HG03159 (cell line): ENCODE measurements at regions not wholly inside any gene's neighbourhood (a gene's known extent, or its start where the extent isn't known, plus 50 kb on each side); places are given as distances from the start of the nearest gene placed in this dataset.
"Not testable (repeated sequence)": the region's sequence is repeated elsewhere in the genome, so short reads cannot be mapped to it uniquely, and the experiment has no call there.

Experiments
- ATAC-seq: cut with Tn5 transposase; IDR thresholded peaks from one replicate; pipeline ENCODE4 v1.9.1; 2021; ENCODE audit warnings: mild to moderate bottlenecking, moderate library complexity; ENCODE audit not compliant: unreplicated experiment

DNA sequence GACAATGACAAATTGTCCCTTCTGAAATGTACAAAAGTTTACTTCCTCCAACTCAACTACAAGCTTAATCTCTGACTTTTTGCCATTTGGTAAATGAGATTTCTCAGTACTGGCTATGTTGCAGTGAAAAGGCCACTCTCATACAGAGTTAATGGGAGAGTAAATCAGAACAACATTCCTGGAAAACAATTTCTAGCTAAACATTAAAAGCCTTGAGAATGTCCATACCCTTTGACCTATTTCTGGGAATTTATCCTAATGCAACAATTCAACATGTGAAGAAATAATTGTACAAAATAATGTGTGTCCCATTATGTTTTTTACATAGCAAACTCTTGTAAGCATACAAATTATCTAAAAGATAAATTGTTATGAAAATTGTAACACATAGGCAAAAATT, 56.3 kb upstream of the SPEF2 start:
- ATAC-seq, result no peak

DNA sequence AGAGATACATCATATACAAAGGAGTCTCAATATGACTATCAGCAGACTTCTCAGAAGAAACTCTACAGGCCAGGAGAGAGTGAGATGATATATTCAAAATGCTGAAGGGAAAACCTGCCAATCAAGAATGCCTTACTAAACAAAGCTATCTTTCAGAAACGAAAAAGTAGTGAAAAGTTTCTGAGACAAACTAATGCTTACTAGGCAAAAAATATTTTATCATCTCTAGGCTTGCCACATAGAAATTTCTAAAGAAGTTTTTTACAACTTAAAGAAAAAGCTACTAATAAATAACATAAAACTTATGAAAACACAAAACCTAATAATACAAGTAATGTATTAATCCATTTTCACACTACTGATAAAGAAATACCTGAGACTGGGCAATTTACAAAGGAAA, 59.9 kb upstream of the SPEF2 start:
- no peak for ATAC-seq

DNA sequence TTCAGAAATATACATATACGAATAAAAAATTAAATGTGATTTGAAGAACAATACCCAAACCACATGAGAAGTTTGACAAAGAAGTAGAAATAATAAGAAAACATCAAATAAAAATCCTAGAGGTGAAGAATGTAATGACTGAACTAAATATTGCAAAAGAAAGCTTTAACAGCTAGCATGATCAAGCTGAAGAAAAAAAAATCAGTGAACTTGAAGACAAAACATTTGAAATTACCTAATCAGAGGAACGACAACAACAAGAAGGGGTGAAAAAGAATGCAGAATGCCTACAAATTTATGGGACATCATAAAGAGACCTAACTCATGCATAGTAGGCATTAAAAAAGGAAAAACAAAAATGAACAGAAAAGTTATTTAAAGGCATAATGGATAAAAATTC, 60.5 kb upstream of the SPEF2 start:
- no peak for ATAC-seq

DNA sequence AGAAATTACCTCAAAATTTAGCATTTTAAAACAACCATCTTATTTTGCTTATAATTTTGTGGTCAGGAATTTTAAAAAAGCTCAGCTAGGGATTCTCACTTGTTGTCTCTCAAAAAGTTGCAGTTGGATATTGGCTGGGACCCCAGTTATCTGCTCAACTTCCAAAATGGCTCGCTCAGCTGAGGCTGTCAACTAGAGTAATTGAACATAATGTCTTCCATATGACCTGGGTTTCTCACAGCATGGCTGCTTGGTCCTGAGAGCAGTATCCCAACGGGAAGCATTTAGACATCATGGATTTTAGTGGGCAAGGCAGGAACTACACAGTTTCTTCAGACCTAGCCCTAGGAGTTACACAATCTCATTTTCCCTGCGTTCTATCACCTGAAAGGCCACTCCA, 63.6 kb upstream of the SPEF2 start:
- ATAC-seq, result no peak

DNA sequence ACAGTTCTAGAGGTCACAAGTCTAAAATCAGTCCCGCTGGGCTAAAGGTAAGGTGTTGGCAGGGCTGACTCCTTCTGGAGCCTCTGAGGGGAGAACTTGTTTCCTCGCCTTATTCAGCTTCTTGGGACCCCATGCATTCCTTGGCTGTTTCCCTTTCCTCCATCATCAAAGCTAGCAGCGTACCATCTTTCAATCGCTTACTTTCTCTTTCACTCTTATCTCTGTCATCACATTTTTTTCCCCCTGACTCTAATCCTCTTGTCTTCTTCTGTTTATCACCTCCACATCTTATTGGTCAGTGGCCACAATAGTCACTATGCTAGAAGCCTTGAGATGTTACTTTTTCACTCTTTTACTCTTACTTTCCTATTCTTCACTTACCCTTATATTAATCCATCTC, 72.5 kb upstream of the SPEF2 start:
- no peak for ATAC-seq

DNA sequence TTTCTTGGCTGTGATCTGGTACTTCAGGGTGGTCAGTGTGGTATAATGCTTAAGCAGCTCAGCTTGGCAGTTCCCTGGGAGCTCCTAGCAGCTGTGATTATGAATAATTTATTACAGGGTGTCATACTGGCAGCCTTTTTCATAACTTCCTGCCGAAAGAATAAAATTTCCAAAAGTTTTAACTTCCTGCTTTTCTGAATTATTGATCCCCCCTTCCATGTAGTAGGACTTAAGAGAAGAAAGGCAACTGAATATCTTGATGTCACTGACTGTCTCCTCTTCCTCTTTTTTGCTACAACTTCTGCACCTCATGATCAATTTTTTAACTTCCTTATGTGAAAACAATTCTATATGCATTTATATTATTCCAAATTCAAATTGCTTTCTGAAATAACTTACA, 74.3 kb upstream of the SPEF2 start:
- no peak for ATAC-seq

DNA sequence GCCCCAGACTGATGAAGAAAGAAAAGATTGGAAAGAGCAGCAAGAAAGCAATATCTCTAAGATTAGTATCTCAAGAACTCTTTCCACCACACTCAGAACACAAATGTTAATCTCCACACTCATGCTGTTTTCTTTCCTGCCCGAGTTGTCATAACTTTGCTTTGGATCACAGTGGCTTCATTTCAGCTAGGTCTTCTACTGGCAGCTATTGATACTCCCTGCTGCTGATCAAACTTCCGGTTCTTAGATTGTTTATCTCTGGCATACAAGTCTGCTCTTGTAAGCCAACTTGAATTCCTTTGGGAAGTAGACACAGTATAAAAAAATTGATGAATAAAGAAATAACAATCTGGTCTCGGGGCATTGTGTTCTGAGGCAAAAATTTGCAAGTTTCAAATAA, 77.7 kb upstream of the SPEF2 start:
- no peak for ATAC-seq

DNA sequence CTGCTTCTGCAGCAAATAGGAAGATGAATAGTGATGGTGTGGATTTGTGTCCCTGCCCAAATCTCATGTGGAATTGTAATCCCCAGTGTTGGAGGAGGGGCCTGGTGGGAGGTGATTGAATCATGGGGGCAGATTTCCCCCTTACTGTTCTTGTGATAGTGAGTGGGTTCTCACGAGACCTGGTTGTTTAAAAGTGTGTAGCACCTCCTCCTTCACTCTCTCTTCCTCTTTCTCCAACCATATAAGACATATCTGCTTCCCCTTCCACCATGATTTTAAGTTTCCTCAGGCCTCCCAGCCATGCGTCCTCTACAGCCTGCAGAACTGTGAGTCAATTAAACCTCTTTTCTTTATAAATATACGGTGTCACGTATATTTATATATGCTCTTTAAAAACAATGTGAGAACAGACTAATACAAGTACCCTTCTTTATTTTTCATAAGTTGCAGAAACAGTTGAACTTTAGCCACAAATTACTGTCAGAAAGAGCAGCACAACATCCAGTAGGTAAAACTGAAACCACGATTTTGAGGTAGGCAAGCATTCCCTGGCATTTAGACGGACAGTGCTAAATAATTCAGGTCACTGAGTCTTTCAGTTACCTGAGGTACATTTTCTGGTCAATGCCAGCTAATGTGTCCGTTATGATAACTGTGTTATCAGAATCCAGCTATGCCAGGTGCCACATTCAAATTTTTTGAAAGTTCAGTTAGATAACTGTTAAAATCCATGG, 79.3 kb upstream of the SPEF2 start:
- no peak for ATAC-seq

DNA sequence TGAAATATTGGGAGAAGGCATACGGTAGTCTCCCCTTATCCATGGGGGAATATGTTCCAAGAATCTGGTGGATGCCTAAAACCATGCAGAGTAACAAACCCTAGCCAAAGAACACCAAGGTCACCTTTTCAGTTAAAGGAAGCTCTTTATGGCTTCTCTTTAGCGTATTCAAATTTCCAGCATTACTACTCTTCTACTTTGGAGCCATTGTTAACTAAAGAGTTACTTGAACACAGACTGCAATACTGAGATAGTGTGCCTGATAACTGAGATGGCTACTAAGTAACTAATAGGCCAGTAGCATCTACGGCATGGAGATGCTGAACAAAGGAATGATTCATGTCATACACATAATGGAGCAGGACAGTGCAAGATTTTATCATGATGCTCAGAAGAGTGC, 84.5 kb upstream of the SPEF2 start:
- ATAC-seq, result no peak

DNA sequence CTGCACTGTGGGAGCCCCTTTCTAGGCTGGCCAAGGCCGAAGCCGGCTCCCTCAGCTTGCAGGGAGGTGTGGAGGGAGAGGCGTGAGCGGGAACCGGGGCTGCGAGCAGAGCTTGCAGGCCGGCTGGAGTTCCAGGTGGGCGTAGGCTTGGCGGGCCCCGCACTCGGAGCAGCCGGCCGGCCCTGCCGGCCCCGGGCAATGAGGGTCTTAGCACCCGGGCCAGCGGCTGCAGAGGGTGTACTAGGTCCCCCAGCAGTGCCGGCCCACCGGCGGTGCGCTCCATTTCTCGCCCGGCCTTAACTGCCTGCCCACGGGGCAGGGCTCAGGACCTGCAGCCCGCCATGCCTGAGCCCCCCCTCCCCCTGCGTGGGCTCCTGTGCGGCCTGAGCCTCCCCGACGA, 86.1 kb upstream of the SPEF2 start:
- not testable (repeated sequence) for ATAC-seq

DNA sequence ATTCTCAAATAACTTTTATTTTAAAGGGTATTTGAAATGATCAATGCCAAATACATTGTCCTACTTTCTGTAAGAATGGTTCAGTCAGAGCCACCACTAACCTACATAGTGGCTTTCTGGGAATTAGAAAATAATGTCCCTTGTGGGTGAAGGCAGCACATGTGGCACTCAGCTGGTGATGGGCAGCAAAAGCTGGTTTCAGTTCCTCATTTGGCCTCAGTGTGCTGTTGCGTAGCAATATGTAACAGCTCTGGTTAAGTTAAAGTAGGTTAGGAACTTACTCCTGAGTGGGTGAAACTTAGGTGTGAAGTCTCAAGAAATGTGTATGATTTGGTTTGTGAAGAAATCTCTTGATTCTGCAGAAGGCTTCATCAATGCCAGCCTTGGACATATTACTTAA, 99.6 kb upstream of the SPEF2 start:
- ATAC-seq, result peak; percentile 97

DNA sequence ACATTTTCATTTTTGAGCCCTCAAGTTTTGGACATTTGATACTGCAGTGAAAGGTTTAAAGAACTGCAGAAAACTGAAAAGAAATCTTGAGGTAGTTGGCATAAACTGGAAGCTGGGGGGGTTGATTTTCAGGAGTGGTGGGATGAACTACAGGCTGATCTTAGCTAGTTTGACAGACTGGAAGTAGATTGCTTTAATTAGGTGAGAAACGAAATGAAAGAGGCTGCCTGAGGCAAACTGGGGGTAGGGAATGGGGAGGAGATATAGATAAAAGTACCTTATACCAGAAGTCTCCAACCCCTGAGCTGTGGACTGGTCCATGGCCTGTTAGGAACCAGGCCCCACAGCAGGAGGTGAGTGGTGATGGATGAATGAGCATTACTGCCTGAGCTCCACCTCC, 101.4 kb upstream of the SPEF2 start:
- no peak for ATAC-seq

DNA sequence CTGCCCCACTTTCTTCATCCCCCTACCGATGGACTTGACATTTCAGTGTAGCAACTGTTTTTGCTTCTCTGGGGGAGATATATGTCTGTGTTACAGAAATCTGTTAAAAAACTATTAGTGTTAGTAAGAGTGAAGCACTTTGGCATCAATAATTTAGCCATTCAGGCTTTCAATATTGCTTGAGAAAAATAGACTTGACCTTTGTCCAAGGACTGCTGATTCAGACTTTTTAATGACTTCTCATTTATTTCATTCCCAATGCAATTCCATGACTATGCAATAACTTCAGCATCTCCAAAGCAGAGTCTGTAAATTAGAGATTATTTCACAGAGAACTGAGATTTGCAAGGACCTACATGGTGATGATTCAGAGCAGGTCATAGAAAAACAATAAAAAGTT, 104.1 kb upstream of the SPEF2 start:
- no peak for ATAC-seq

DNA sequence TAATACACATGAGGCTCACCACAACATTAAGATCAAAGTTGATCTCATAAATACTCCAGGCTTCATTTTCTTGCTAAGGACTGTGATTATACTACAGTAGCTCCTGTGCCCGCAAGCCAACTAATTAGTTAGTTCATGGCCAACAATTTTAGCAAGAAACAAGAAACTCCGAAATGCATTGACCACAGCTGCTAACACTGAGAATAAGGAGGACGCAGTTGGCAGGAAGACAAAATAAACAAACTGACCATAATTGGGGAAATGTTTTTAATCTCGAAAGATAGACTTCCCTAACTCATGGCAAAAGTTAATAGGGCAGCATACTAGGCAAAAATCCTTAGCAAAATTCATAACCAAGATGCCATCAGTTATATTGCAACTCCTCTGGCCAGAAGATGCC, 115.5 kb upstream of the SPEF2 start:
- no peak for ATAC-seq

DNA sequence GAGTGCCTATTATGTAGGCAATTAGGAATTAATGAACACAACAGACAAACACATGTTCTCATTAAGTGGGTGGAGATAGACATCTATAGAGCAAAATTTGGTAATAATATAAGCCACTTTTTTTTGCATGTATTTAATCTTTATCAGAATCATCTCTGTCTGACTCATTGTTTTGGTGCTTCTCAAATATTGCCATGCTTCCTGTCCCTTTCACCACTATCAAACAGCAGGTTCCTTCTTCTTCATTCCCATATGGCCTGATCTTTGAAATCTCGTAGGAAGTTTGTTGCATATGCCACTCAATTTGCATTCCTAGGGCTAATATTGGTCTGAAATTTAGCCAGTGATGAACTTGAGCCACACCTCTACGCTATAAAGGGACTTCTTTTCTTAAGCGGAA, 128.9 kb upstream of the SPEF2 start:
- no peak for ATAC-seq

DNA sequence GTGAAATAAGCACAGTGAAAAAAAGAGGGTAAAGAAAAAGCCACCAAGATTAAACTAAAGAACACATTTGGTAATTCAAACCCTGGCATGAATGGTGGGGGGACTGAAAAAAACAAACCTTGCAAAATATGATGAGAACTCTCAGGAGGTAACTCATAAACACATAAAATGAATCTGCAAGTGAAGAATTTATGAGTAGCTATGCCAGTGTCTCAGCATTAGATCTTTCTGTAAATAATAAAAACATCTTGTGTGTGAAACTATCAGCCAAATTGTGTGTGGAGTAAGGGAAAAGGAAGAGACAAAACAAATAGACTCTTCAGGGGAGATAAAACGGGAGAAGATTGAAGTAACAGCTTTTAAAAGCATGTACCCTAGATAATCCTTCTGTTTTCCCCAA, 129.6 kb upstream of the SPEF2 start:
- no peak for ATAC-seq

DNA sequence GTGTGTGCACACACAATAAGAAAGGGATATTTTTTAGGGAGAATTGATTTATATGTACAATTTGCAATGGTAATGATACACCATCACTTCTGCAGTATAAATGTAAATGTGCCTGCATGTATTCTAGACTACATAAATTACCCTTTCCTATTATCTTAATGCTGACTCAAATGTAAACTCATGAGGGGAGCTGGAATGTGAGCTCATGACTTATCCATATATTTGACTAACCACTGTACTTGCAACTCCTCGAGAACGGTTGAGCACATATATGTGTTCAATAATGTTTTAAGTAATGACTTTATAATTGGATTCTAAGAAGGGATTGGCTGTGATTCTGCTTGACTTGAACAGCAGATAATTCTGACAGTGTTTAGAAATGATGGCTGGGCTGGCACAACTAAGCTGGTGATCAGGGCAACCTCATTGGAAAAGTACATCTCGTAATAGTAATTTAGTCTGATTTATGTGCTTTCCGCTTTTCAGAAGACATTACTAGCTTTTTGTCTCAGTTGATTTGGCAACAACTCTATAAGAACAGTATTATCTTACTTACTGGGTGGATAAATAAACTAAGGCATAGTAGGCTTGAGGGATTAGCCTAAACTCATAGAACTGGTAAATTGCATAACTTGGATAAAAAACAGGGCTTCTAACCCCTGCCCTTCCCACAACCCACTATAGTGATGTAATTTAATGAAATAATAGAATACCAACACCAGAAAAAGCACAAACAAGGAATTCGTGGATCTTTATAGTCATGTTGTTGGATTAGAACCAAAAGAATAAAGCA, 130.2 kb upstream of the SPEF2 start:
- ATAC-seq, result no peak

DNA sequence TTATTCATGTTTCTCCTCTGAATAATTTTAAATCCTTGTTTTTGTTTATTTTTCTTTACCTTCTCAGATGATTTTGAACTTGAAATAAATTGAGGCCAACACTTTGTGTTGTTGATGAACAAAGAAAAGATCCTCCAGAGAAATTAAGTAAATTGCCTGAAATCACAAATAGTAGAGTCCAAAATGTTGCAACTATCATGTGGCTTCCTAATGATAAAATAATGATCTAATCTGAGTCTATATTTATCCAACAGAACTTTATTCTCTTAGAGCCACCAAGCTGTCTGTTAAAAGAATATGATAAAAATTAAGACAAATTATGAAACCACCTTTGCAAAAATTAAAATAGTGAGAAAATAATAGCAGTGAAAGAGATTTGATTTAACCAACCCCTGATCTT, 132.2 kb upstream of the SPEF2 start:
- no peak for ATAC-seq

DNA sequence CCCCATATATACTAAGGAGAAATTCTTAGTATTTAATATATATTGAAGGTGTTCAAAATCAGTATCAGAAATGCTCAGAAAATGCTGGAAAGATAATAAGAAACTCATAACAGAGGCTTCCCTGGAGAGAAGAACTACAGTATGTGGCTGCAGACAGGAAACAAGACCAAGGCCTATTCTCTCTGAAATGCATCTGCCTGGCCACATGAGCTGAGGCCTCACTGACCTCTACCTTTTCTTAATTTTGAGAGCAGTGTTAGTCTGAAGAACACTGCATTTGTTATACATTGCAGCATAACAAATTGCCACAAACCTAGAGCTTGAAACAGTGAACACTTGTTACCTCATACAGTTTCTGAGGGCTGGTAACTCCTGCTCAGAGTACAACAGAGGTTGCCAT, 133.4 kb upstream of the SPEF2 start:
- ATAC-seq, result no peak

DNA sequence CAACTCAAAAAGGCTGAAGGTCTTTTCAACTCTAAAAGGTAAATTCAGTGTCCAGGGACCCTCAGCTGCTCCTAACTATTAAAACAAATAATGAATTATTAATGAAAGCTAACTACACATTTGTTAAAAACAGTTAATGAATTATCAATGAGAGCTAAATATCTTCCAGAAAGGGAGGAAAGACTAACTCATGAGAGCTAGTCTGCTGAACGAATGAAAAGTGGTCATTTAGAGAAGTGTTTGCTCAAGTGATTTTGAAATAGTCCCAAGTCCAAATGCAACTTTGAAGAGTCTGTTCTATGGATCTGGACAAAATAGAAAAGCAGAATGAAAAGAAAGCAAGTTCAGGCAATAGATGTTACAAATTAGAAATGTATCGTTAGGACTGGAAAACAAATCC, 133.9 kb upstream of the SPEF2 start:
- ATAC-seq, result no peak

DNA sequence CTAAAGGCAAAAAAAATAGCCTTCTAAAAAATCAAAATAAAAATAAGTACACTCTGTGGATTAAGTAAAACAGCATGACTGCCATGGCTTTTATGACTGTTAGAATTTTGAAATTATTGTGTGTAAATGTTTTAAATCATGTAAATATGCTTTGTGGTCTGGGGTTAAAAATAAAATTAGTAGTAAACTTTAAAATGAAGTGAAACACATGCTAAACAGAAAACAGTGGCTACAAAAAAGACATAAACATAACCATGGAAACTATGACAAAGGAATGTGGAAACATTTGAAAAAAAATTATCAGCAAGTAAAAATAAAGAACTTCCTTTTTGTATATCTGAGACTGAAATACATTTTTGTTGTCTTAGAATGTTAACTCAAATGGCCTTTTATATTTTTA, 134.5 kb upstream of the SPEF2 start:
- ATAC-seq, result no peak

DNA sequence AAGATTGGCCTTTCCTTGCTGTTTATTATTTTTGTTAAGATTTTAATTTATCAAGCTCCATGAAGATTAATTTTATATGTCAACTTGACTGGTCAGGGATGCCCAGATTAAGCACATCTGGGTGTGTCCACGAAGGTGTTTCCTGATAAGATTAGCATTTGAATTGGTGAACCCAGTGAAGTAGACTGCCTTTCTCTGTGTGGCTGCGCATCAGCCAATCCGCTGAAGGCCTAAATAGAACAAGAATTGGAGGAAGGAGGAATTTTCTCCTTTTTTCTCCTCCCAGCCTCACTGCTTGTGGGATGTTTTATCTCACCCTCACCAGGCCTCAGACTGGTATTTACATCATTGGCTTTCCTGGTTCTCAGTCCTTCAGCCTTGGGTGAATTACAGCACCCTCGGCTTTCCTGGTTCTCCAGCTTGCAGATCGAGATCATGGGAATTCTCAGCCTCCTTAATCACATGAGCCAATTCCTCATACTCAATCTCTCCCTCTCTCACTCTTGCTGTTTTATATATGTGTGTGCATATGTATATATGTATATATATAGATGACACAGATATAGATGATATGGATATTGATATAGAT, 135.4 kb upstream of the SPEF2 start:
- no peak for ATAC-seq
